SK-N-MC (cell line): ENCODE measurements at regions not wholly inside any gene's neighbourhood (a gene's known extent, or its start where the extent isn't known, plus 50 kb on each side); places are given as distances from the start of the nearest gene placed in this dataset.

ENCODE experiments used
- DNase-seq: peaks from one replicate; pipeline ENCODE4 v3.0.0-alpha.2; 2011; ENCODE audit warnings: low read depth, low spot score
- H3K27ac ChIP-seq: fragments of 200-600 bp; sonication (generic); 2 replicates; pipeline ENCODE4 v1.5.1; 2016; ENCODE audit warnings: mixed run types
- H3K36me3 ChIP-seq: fragments of 200-600 bp; sonication (generic); 2 replicates; pipeline ENCODE4 v1.6.1; 2017; ENCODE audit warnings: antibody characterized with exemption, low read length, mixed read lengths; ENCODE audit not compliant: insufficient read depth
- H3K4me3 ChIP-seq: fragments of 200-600 bp; sonication (generic); 2 replicates; pipeline ENCODE4 v1.5.1; 2016
- H3K9ac ChIP-seq: fragments of 200-600 bp; sonication (generic); 2 replicates; pipeline ENCODE4 v1.8.0; 2017; ENCODE audit warnings: mixed run types, mixed read lengths; ENCODE audit not compliant: insufficient read length
- H3K9me3 ChIP-seq: fragments of 200-600 bp; sonication (generic); 2 replicates; pipeline ENCODE4 v1.6.1; 2017; ENCODE audit warnings: low read depth, mild to moderate bottlenecking, antibody characterized with exemption, low read length, moderate library complexity, mixed read lengths
- EZH2 ChIP-seq: fragments of 200-600 bp; sonication (generic); IDR thresholded peaks from one replicate; pipeline ENCODE4 v1.6.1; 2017; ENCODE audit warnings: antibody characterized with exemption
- FOXP2 ChIP-seq: optimal IDR thresholded peaks from 2 replicates; pipeline ENCODE3; 2011; ENCODE audit warnings: mild to moderate bottlenecking, moderate library complexity; ENCODE audit not compliant: insufficient read depth; ENCODE audit errors: extremely low read length, control extremely low read depth
- POLR2AphosphoS5 ChIP-seq: IDR thresholded peaks from 2 replicates; pipeline ENCODE4 v1.6.1; 2012; ENCODE audit warnings: mild to moderate bottlenecking, low read depth, low read length, borderline replicate concordance

DNA sequence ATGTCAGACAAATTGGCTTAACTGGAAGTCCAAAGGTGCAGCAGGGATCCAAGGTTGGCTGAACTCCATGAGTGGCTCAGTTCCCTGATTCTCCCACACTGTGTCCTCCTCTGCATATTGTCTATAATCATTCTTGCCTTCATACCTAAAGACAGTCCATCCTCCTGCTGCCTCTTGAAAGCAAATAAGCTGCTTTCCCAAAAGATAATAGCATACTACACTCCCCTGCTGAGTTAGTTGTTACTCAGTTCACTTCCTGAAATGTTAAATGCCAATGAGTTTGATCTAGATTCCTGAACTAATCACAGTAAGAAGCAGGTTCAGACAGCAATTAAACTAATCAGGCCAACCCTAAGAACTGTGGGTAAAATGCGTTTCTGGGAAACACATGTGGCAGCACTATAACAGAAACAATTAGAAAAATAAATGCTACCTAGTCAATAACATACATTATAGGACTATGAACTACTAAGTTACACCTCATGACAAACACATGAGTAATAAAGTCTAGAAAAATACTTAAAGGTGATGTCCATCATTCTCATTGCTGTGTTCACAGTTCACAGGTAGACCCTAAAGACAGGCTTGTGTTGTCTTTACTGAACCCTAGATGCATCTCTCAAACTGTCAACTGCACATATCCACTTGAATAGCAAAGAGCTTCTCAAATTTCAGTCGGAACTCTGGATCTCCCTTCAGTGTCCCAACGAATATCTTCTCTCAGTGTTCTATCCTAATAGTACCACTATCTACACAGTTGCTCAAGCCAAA lies 50.8 kb upstream of the BOLA1 start:
- peak overlapping the region; percentile 90 for H3K4me3 ChIP-seq
- no peak; the same call in 1 of the 2 replicates for TF ChIP-seq POLR2AphosphoS5
- TF ChIP-seq FOXP2 = no peak
- TF ChIP-seq EZH2 = no peak
- H3K27ac ChIP-seq = peak overlapping the region; percentile 82
- H3K9ac ChIP-seq = peak overlapping the region; percentile 95
- no peaks in the 10 kb centered on the region for H3K9me3 ChIP-seq
- peaks cover 4% of the 10 kb centered on the region for H3K36me3 ChIP-seq
- no peak for DNase-seq

DNA sequence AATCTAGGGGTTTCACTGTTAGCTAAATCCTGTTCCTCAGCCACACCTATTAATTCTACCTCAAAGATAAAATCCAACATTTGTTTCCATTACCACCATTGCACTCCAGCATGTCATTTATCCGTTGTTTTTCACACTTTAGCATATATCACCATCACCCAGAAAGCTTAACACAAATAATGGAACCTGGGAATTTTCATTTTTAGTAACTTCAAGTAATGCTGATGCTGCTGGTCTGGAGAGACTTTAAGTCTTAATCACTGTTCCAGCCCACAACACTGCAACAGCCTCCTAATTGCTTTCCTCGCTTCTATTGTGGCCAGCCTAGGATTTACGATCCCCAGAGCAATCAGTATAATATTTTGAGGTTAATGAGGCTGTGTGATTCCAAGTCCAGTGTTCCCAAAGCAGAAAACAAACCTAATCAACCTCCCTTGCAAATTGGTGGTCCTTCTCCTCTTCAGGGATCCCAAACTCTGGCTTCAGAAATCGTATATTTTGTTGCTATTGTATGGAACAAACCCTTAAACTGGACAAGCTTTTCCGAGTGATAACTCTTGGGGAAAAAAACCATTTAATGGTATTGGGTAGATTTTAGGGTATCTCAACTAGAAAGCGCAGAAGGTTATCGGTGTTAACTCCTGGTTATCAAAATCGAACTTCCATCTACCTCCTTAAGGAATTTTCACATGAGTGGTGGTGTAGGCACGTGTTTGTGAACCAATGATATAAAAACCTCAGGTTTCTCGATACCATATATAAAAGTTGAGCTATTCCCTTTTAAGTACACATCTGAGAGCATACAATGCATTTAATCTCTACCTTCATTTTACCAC lies 50.0 kb upstream of the BOLA1 start:
- no peak for TF ChIP-seq POLR2AphosphoS5
- TF ChIP-seq EZH2 = no peak
- no peak for TF ChIP-seq FOXP2
- Histone ChIP-seq H3K27ac (peak overlapping the region; percentile 82), H3K9ac (peak overlapping the region; percentile 95), H3K36me3 (peaks cover 4% of the 10 kb centered on the region), H3K9me3 (no peaks in the 10 kb centered on the region), H3K4me3 (peak overlapping the region; percentile 90)
- no peak for DNase-seq
